Ishikawa (cell line): ENCODE measurements at regions not wholly inside any gene's neighbourhood (a gene's known extent, or its start where the extent isn't known, plus 50 kb on each side); places are given as distances from the start of the nearest gene placed in this dataset.

Source experiments
- CEBPB ChIP-seq: IDR thresholded peaks from 2 replicates; pipeline ENCODE4 v1.6.1; 2012
- CREB1 ChIP-seq: IDR thresholded peaks from 2 replicates; pipeline ENCODE4 v1.6.1; 2012; ENCODE audit warnings: low read depth
- EP300 ChIP-seq: IDR thresholded peaks from 2 replicates; pipeline ENCODE4 v1.6.1; 2012; ENCODE audit warnings: borderline replicate concordance
- FOXM1 ChIP-seq: IDR thresholded peaks from 2 replicates; pipeline ENCODE4 v1.6.1; 2012; ENCODE audit warnings: low read depth, borderline replicate concordance
- MAX ChIP-seq: IDR thresholded peaks from 2 replicates; pipeline ENCODE4 v1.6.1; 2012
- NFIC ChIP-seq: IDR thresholded peaks from 2 replicates; pipeline ENCODE4 v1.6.1; 2012
- RAD21 ChIP-seq: IDR thresholded peaks from 2 replicates; pipeline ENCODE4 v1.6.1; 2012; ENCODE audit warnings: low read depth
- REST ChIP-seq: IDR thresholded peaks from 2 replicates; pipeline ENCODE4 v1.6.1; 2012; ENCODE audit warnings: low read depth, mild to moderate bottlenecking
- TAF1 ChIP-seq: IDR thresholded peaks from 2 replicates; pipeline ENCODE4 v1.6.1; 2012; ENCODE audit warnings: low read depth, mild to moderate bottlenecking
- TCF12 ChIP-seq: IDR thresholded peaks from 2 replicates; pipeline ENCODE4 v1.6.1; 2012; ENCODE audit warnings: low read depth
- TEAD4 ChIP-seq: IDR thresholded peaks from 2 replicates; pipeline ENCODE4 v1.6.1; 2012
- YY1 ChIP-seq: IDR thresholded peaks from 2 replicates; pipeline ENCODE4 v1.6.1; 2012; ENCODE audit warnings: low read depth

GRCh38 chr4:20181926-20182325 lies 69.8 kb upstream of the SLIT2 start:
- no peak for TF ChIP-seq TEAD4
- no peak for TF ChIP-seq YY1
- no peak for TF ChIP-seq NFIC
- no peak for TF ChIP-seq MAX
- TF ChIP-seq REST: no peak
- TF ChIP-seq TCF12: no peak
- no peak for TF ChIP-seq FOXM1
- TF ChIP-seq CREB1: no peak
- TF ChIP-seq EP300: no peak
- no peak for TF ChIP-seq CEBPB
- TF ChIP-seq TAF1: no peak
- no peak for TF ChIP-seq RAD21
